Astrocyte (in vitro differentiated cells and primary cell): ENCODE measurements at regions not wholly inside any gene's neighbourhood (a gene's known extent, or its start where the extent isn't known, plus 50 kb on each side); places are given as distances from the start of the nearest gene placed in this dataset.

Experiments used
- DNase-seq: peaks from one replicate; pipeline ENCODE4 v3.0.0-alpha.2; 2010; ENCODE audit warnings: low read depth
- FAIRE-seq: peaks from 2 replicates; lab custom pipeline; 2011; peaks lifted over from hg19 to GRCh38; lab: Jason Lieb, UNC
- H2AFZ ChIP-seq: 2 replicates; pipeline ENCODE4 v1.6.0; 2012; ENCODE audit warnings: low read depth, low read length, inconsistent platforms
- H3K27ac ChIP-seq: 2 replicates; pipeline ENCODE4 v1.5.1; 2011; ENCODE audit warnings: low read depth, low read length, inconsistent platforms
- H3K27me3 ChIP-seq: 2 replicates; pipeline ENCODE4 v1.6.0; 2011; ENCODE audit warnings: low read length, inconsistent platforms; ENCODE audit not compliant: insufficient read depth
- H3K36me3 ChIP-seq: 2 replicates; pipeline ENCODE4 v1.5.1; 2011; ENCODE audit warnings: low read length, inconsistent platforms; ENCODE audit not compliant: insufficient read depth
- H3K4me1 ChIP-seq: 2 replicates; pipeline ENCODE4 v1.5.1; 2011; ENCODE audit warnings: low read length, inconsistent platforms; ENCODE audit not compliant: insufficient read depth
- H3K4me2 ChIP-seq: 2 replicates; pipeline ENCODE4 v1.6.0; 2012; ENCODE audit warnings: low read length, inconsistent platforms
- H3K4me3 ChIP-seq: 2 replicates; pipeline ENCODE4 v1.5.1; 2011; ENCODE audit warnings: low read depth, mild to moderate bottlenecking, low read length, inconsistent platforms; ENCODE audit not compliant: insufficient read depth
- H3K79me2 ChIP-seq: 2 replicates; pipeline ENCODE4 v1.6.0; 2012; ENCODE audit warnings: mild to moderate bottlenecking, low read length, inconsistent platforms; ENCODE audit not compliant: insufficient read depth
- H3K9ac ChIP-seq: 2 replicates; pipeline ENCODE4 v1.6.0; 2012; ENCODE audit warnings: mild to moderate bottlenecking, low read length, inconsistent platforms
- H3K9me3 ChIP-seq: 2 replicates; pipeline ENCODE4 v1.5.1; 2012; ENCODE audit warnings: low read depth, mild to moderate bottlenecking, low read length, inconsistent platforms; ENCODE audit not compliant: insufficient read depth
- H4K20me1 ChIP-seq: 2 replicates; pipeline ENCODE4 v1.6.0; 2012; ENCODE audit warnings: low read length, inconsistent platforms; ENCODE audit not compliant: insufficient read depth
- H3K27ac Mint-ChIP-seq: one replicate; pipeline ENCODE4 v1.8.0; 2021; ENCODE audit warnings: mild to moderate bottlenecking, mixed read lengths; ENCODE audit not compliant: unreplicated experiment
- H3K27me3 Mint-ChIP-seq: one replicate; pipeline ENCODE4 v1.8.0; 2021; ENCODE audit warnings: low read depth, mixed read lengths; ENCODE audit not compliant: unreplicated experiment
- H3K36me3 Mint-ChIP-seq: one replicate; pipeline ENCODE4 v1.8.0; 2021; ENCODE audit warnings: low read depth, mixed read lengths; ENCODE audit not compliant: unreplicated experiment
- H3K4me1 Mint-ChIP-seq: one replicate; pipeline ENCODE4 v1.8.0; 2021; ENCODE audit warnings: low read depth, mixed read lengths; ENCODE audit not compliant: unreplicated experiment
- H3K4me3 Mint-ChIP-seq: one replicate; pipeline ENCODE4 v1.8.0; 2021; ENCODE audit warnings: mild to moderate bottlenecking, moderate library complexity, mixed read lengths; ENCODE audit not compliant: unreplicated experiment
- H3K9me3 Mint-ChIP-seq: one replicate; pipeline ENCODE4 v1.8.0; 2021; ENCODE audit warnings: mild to moderate bottlenecking, mixed read lengths; ENCODE audit not compliant: unreplicated experiment
- CTCF ChIP-seq: IDR thresholded peaks from 2 replicates; pipeline ENCODE4 v1.5.1; 2011; ENCODE audit warnings: low read depth, mild to moderate bottlenecking, inconsistent platforms, low read length, moderate library complexity; ENCODE audit not compliant: insufficient read depth
- EZH2 ChIP-seq: IDR thresholded peaks from 2 replicates; pipeline ENCODE4 v1.6.1; 2012; ENCODE audit warnings: mild to moderate bottlenecking, low read length, inconsistent platforms; ENCODE audit not compliant: insufficient read depth

- Histone ChIP-seq H3K9me3 (no peaks in the 10 kb centered on the region), H3K9ac (no peak overlapping the region), H3K27ac (no peak overlapping the region), H3K4me2 (no peak overlapping the region), H4K20me1 (no peaks in the 10 kb centered on the region), H3K27me3 (no peaks in the 10 kb centered on the region), H3K79me2 (no peaks in the 10 kb centered on the region), H3K4me3 (no peak overlapping the region), H3K36me3 (no peaks in the 10 kb centered on the region), H2AFZ (no peak overlapping the region), H3K4me1 (no peaks in the 10 kb centered on the region)
- no peak for DNase-seq
- Mint-ChIP-seq H3K9me3 (no peaks in the 10 kb centered on the region), H3K36me3 (no peaks in the 10 kb centered on the region), H3K4me3 (no peak overlapping the region), H3K27ac (no peak overlapping the region), H3K27me3 (no peaks in the 10 kb centered on the region), H3K4me1 (no peaks in the 10 kb centered on the region)
- no peak for FAIRE-seq
- no peak for TF ChIP-seq EZH2
- TF ChIP-seq CTCF, result no peak
Observed at GRCh38 chr11:97389270-97389669, 999.5 kb downstream of the JRKL start.

- no peak overlapping the region for H3K4me2 ChIP-seq
- Mint-ChIP-seq H3K9me3 (no peaks in the 10 kb centered on the region), H3K4me1 (peaks cover 6% of the 10 kb centered on the region), H3K36me3 (no peaks in the 10 kb centered on the region), H3K27ac (no peak overlapping the region), H3K27me3 (no peaks in the 10 kb centered on the region), H3K4me3 (no peak overlapping the region)
- no peak for FAIRE-seq
- no peak overlapping the region for H3K9ac ChIP-seq
- no peaks in the 10 kb centered on the region for H3K79me2 ChIP-seq
- H3K36me3 ChIP-seq, result no peaks in the 10 kb centered on the region
- no peak for TF ChIP-seq CTCF
- no peak for TF ChIP-seq EZH2
- no peaks in the 10 kb centered on the region for H3K4me1 ChIP-seq
- no peak overlapping the region for H3K4me3 ChIP-seq
- H3K27me3 ChIP-seq, result no peaks in the 10 kb centered on the region
- H4K20me1 ChIP-seq, result no peaks in the 10 kb centered on the region
- DNase-seq, result no peak
- H3K9me3 ChIP-seq, result no peaks in the 10 kb centered on the region
- no peak overlapping the region for H2AFZ ChIP-seq
- H3K27ac ChIP-seq, result no peak overlapping the region
Observed at GRCh38 chr11:97398246-97398645, 1008.4 kb downstream of the JRKL start.

GRCh38 chr11:97409141-97409540, 1019.3 kb downstream of the JRKL start:
- Mint-ChIP-seq H3K36me3 (no peaks in the 10 kb centered on the region), H3K27ac (no peak overlapping the region), H3K4me3 (no peak overlapping the region), H3K27me3 (no peaks in the 10 kb centered on the region), H3K4me1 (no peaks in the 10 kb centered on the region), H3K9me3 (peaks cover 6% of the 10 kb centered on the region)
- TF ChIP-seq EZH2, result no peak
- no peak for TF ChIP-seq CTCF
- DNase-seq (no peak), FAIRE-seq (no peak)
- no peak overlapping the region for H2AFZ ChIP-seq
- no peaks in the 10 kb centered on the region for H3K36me3 ChIP-seq
- H3K79me2 ChIP-seq, result no peaks in the 10 kb centered on the region
- H4K20me1 ChIP-seq, result no peaks in the 10 kb centered on the region
- no peaks in the 10 kb centered on the region for H3K4me1 ChIP-seq
- no peak overlapping the region for H3K4me3 ChIP-seq
- H3K9ac ChIP-seq, result no peak overlapping the region
- no peaks in the 10 kb centered on the region for H3K9me3 ChIP-seq
- no peak overlapping the region for H3K4me2 ChIP-seq
- no peaks in the 10 kb centered on the region for H3K27me3 ChIP-seq
- H3K27ac ChIP-seq, result no peak overlapping the region
